Endothelial cell of umbilical vein (primary cell): ENCODE measurements at regions not wholly inside any gene's neighbourhood (a gene's known extent, or its start where the extent isn't known, plus 50 kb on each side); places are given as distances from the start of the nearest gene placed in this dataset.

ENCODE experiments used
- BruUV-seq: library from RNA; stranded (reverse); fragments of 400-500 nt; replicated peaks from 2 replicates; lab custom pipeline; 2021; lab: Mats Ljungman, UMichigan
- CTCF ChIA-PET: fragments of 300-600, 350-600 bp; sonication (Branson Sonifier 250); formaldehyde crosslinking; loops from one replicate; lab custom pipeline; 2021; ENCODE audit warnings: antibody characterized with exemption, inconsistent platforms; lab: Charles Lee
- POLR2A ChIA-PET: fragments of 300-600, 350-600 bp; sonication (Branson Sonifier 250); formaldehyde crosslinking; loops from one replicate; lab custom pipeline; 2021; ENCODE audit warnings: antibody characterized with exemption, inconsistent platforms; lab: Charles Lee
- DNase-seq: peaks from one replicate; pipeline ENCODE4 v3.0.0-alpha.2; 2011; ENCODE audit warnings: low read depth, low spot score
- FAIRE-seq: peaks from 2 replicates; lab custom pipeline; 2011; peaks lifted over from hg19 to GRCh38; lab: Jason Lieb, UNC
- H2AFZ ChIP-seq: 2 replicates; pipeline ENCODE4 v1.6.0; 2012; ENCODE audit warnings: low read depth, low read length, control low read depth, inconsistent platforms
- H3K27ac ChIP-seq: 2 replicates; pipeline ENCODE4 v1.5.1; 2011; ENCODE audit warnings: low read depth, mild to moderate bottlenecking, control low read depth, low read length, moderate library complexity; ENCODE audit not compliant: insufficient read depth
- H3K27me3 ChIP-seq, 2 experiments: 2 replicates each; pipeline versions ENCODE4 v1.6.0 to v1.6.1; 2011; ENCODE audit warnings: low read length in 2 of 2, mixed read lengths in 1 of 2; ENCODE audit not compliant: control insufficient read depth in 2 of 2, insufficient read depth in 2 of 2
- H3K36me3 ChIP-seq, 2 experiments: 2 replicates in 1 of 2; 3 replicates in 1 of 2; pipeline ENCODE4 v1.5.1; 2011; ENCODE audit warnings: low read length in 2 of 2, mild to moderate bottlenecking in 1 of 2, moderate library complexity in 1 of 2; ENCODE audit not compliant: control insufficient read depth in 2 of 2, insufficient read depth in 2 of 2; ENCODE audit errors: extremely low read depth in 1 of 2
- H3K4me1 ChIP-seq: 3 replicates; pipeline ENCODE4 v1.5.1; 2011; ENCODE audit warnings: mild to moderate bottlenecking, low read length; ENCODE audit not compliant: control insufficient read depth, insufficient read depth; ENCODE audit errors: extremely low read depth
- H3K4me2 ChIP-seq: 2 replicates; pipeline ENCODE4 v1.6.1; 2011; ENCODE audit warnings: low read length, control low read depth, mixed read lengths; ENCODE audit not compliant: insufficient read depth
- H3K4me3 ChIP-seq, 3 experiments: fragments of 200-600 bp in 1 of 3; sonication (generic), shearing (Covaris generic) in 1 of 3; replicated peaks in 1 of 3; 2 replicates each; pipeline ENCODE4 v1.5.1; 2011 to 2016; ENCODE audit warnings: control low read depth in 3 of 3, low read length in 3 of 3, mild to moderate bottlenecking in 2 of 3, inconsistent platforms in 1 of 3, low read depth in 1 of 3, moderate library complexity in 1 of 3; ENCODE audit not compliant: insufficient read depth in 1 of 3
- H3K79me2 ChIP-seq: 2 replicates; pipeline ENCODE4 v1.6.0; 2012; ENCODE audit warnings: low read length, inconsistent platforms; ENCODE audit not compliant: control insufficient read depth, insufficient read depth
- H3K9ac ChIP-seq: replicated peaks from 2 replicates; pipeline ENCODE3; 2011; ENCODE audit warnings: low read length, control low read depth; ENCODE audit not compliant: insufficient read depth; ENCODE audit errors: extremely low read depth
- H3K9me1 ChIP-seq: replicated peaks from 3 replicates; pipeline ENCODE4 v1.6.0; 2011; ENCODE audit warnings: mild to moderate bottlenecking, low read length; ENCODE audit not compliant: control insufficient read depth, insufficient read depth; ENCODE audit errors: extremely low read depth
- H3K9me3 ChIP-seq: replicated peaks from 2 replicates; pipeline ENCODE4 v1.5.1; 2012; ENCODE audit warnings: low read length, inconsistent platforms; ENCODE audit not compliant: control insufficient read depth, insufficient read depth
- H4K20me1 ChIP-seq: replicated peaks from 2 replicates; pipeline ENCODE3; 2011; ENCODE audit warnings: mild to moderate bottlenecking, low read length; ENCODE audit not compliant: control insufficient read depth, insufficient read depth; ENCODE audit errors: extremely low read depth
- CTCF ChIP-seq, 2 donors: IDR thresholded peaks; 1 replicate in 1 of 2; 2 replicates in 1 of 2; pipeline ENCODE4 v1.5.1; 2011; ENCODE audit warnings: low read length in 2 of 2, mild to moderate bottlenecking in 2 of 2, moderate library complexity in 2 of 2, control low read depth in 1 of 2, inconsistent platforms in 1 of 2, low read depth in 1 of 2; ENCODE audit not compliant: insufficient read depth in 1 of 2; ENCODE audit errors: extremely low read depth in 1 of 2
- EZH2 ChIP-seq: IDR thresholded peaks from 2 replicates; pipeline ENCODE4 v1.6.1; 2012; ENCODE audit warnings: borderline replicate concordance, low read depth, mild to moderate bottlenecking, moderate library complexity, low read length, inconsistent platforms; ENCODE audit not compliant: severe bottlenecking
- FOS ChIP-seq: IDR thresholded peaks from 2 replicates; pipeline ENCODE4 v1.6.1; 2011; ENCODE audit warnings: mild to moderate bottlenecking, low read length, moderate library complexity, borderline replicate concordance; ENCODE audit not compliant: insufficient read depth
- GATA2 ChIP-seq: IDR thresholded peaks from 2 replicates; pipeline ENCODE4 v1.7.0; 2011; ENCODE audit warnings: low read depth, mild to moderate bottlenecking, moderate library complexity, mixed read lengths, low read length; ENCODE audit not compliant: insufficient read length, insufficient read depth
- JUN ChIP-seq: IDR thresholded peaks from 2 replicates; pipeline ENCODE4 v1.6.1; 2011; ENCODE audit warnings: borderline replicate concordance, low read depth; ENCODE audit not compliant: insufficient read length, insufficient read depth
- MAX ChIP-seq: IDR thresholded peaks from 2 replicates; pipeline ENCODE4 v1.6.1; 2011; ENCODE audit not compliant: insufficient read depth, insufficient read length
- POLR2A ChIP-seq: IDR thresholded peaks from 2 replicates; pipeline ENCODE4 v1.6.1; 2012; ENCODE audit warnings: low read depth, mild to moderate bottlenecking, control low read depth, low read length
- POLR2AphosphoS5 ChIP-seq: IDR thresholded peaks from 2 replicates; pipeline ENCODE4 v1.6.1; 2012; ENCODE audit warnings: low read depth, mild to moderate bottlenecking, control low read depth, low read length, moderate library complexity; ENCODE audit not compliant: insufficient read depth
- dilution Hi-C: fragments of 300-500 bp; cut with MboI; formaldehyde crosslinking; loops from one replicate; pipeline ENCODE4 v1.15.0; 2019; ENCODE audit warnings: low sequenced_read_pairs; ENCODE audit not compliant: extremely low pct_ligation_motif_present
- intact Hi-C: fragments of 100-400 bp; cut with micrococcal nuclease; formaldehyde crosslinking; loops from one replicate; pipeline ENCODE4 v1.10.0; 2022

GRCh38 chr4:180642732-180643131, 1600.5 kb upstream of the TENM3 start:
- FAIRE-seq = no peak
- H3K27me3 ChIP-seq = no peaks in the 10 kb centered on the region
- TF ChIP-seq POLR2AphosphoS5 = no peak
- TF ChIP-seq FOS = no peak
- TF ChIP-seq MAX = no peak
- no peak for TF ChIP-seq JUN
- no peak for TF ChIP-seq POLR2A
- no peak overlapping the region for H3K9ac ChIP-seq
- no peak overlapping the region for H3K27ac ChIP-seq
- H3K9me1 ChIP-seq = no peaks in the 10 kb centered on the region
- H3K9me3 ChIP-seq = peaks cover 3% of the 10 kb centered on the region
- no peaks in the 10 kb centered on the region for H4K20me1 ChIP-seq
- no peaks in the 10 kb centered on the region for H3K79me2 ChIP-seq
- intact Hi-C loops (no loop called here), dilution Hi-C loops (no loop called here)
- H3K4me2 ChIP-seq = no peak overlapping the region
- H3K4me1 ChIP-seq = no peaks in the 10 kb centered on the region
- H3K36me3 ChIP-seq = no peaks in the 10 kb centered on the region
- H2AFZ ChIP-seq = no peak overlapping the region
- ChIA-PET POLR2A (no interaction called here), CTCF (no interaction called here)
- no peak overlapping the region for H3K4me3 ChIP-seq
- no TSS peak for BruUV-seq
- no peak for DNase-seq

- DNase-seq = no peak
- H3K79me2 ChIP-seq = no peaks in the 10 kb centered on the region
- FAIRE-seq = no peak
- intact Hi-C loops (no loop called here), dilution Hi-C loops (no loop called here)
- POLR2A ChIA-PET = no interaction called here
- CTCF ChIA-PET = no interaction called here
- no peak overlapping the region for H2AFZ ChIP-seq
- no peak overlapping the region for H3K27ac ChIP-seq
- H3K4me2 ChIP-seq = no peak overlapping the region
- peaks cover 3% of the 10 kb centered on the region for H3K9me3 ChIP-seq
- H3K4me3 ChIP-seq = no peak overlapping the region
- BruUV-seq = no TSS peak
- H3K9ac ChIP-seq = no peak overlapping the region
- TF ChIP-seq CTCF (IDR thresholded peaks at IDR 0.05; ENCODE audit: extremely low read depth in 1 of 2, insufficient read depth in 1 of 2, low read depth in 1 of 2, low read length in 2 of 2) (no peak), POLR2A (no peak), GATA2 (no peak), JUN (no peak), POLR2AphosphoS5 (no peak), EZH2 (no peak), MAX (no peak), FOS (no peak)
- H3K36me3 ChIP-seq = no peaks in the 10 kb centered on the region
- H3K27me3 ChIP-seq = no peaks in the 10 kb centered on the region
- H3K4me1 ChIP-seq = no peaks in the 10 kb centered on the region
- no peaks in the 10 kb centered on the region for H3K9me1 ChIP-seq
- H4K20me1 ChIP-seq = no peaks in the 10 kb centered on the region
Measured at GRCh38 chr4:180650273-180650672, 1592.9 kb upstream of the TENM3 start.
